WTC11 (cell line): ENCODE measurements at regions not wholly inside any gene's neighbourhood (a gene's known extent, or its start where the extent isn't known, plus 50 kb on each side); places are given as distances from the start of the nearest gene placed in this dataset.

Source experiments
- CTCF ChIP-seq: fragments of 200-600 bp; IDR thresholded peaks from 2 replicates; pipeline ENCODE4 v1.8.0; 2022; ENCODE audit warnings: antibody characterized with exemption
- FOXJ3 ChIP-seq: sonication (generic); formaldehyde crosslinking; IDR thresholded peaks from 2 replicates; pipeline ENCODE4 v1.9.0; 2021; ENCODE audit warnings: missing genetic modification reagents, mild to moderate bottlenecking, borderline replicate concordance
- IRF2 ChIP-seq: sonication (generic); formaldehyde crosslinking; IDR thresholded peaks from 2 replicates; pipeline ENCODE4 v1.8.0; 2022; ENCODE audit warnings: low read depth, missing genetic modification reagents, borderline replicate concordance
- MAX ChIP-seq: sonication (generic); formaldehyde crosslinking; IDR thresholded peaks from 2 replicates; pipeline ENCODE4 v1.8.0; 2022; ENCODE audit warnings: mild to moderate bottlenecking, missing genetic modification reagents
- NR3C1 ChIP-seq: sonication (generic); formaldehyde crosslinking; conservative IDR thresholded peaks from 2 replicates; pipeline ENCODE4 v1.8.1; 2023; ENCODE audit warnings: low read depth, mild to moderate bottlenecking, missing genetic modification reagents
- TEAD1 ChIP-seq: sonication (generic); formaldehyde crosslinking; IDR thresholded peaks from 2 replicates; pipeline ENCODE4 v1.8.0; 2022; ENCODE audit warnings: mild to moderate bottlenecking, missing genetic modification reagents
- ZBTB43 ChIP-seq: sonication (generic); formaldehyde crosslinking; IDR thresholded peaks from 2 replicates; pipeline ENCODE4 v1.8.1; 2023; ENCODE audit warnings: mild to moderate bottlenecking, missing genetic modification reagents
- ZNF138 ChIP-seq: sonication (generic); formaldehyde crosslinking; conservative IDR thresholded peaks from 2 replicates; pipeline ENCODE4 v1.8.1; 2022; ENCODE audit warnings: mild to moderate bottlenecking, moderate library complexity, missing genetic modification reagents

- TF ChIP-seq CTCF (no peak), TEAD1 (CRISPR knock-in tag) (no peak), FOXJ3 (no peak), NR3C1 (CRISPR knock-in tag) (no peak), ZBTB43 (CRISPR knock-in tag) (no peak), IRF2 (CRISPR knock-in tag) (no peak), ZNF138 (CRISPR knock-in tag) (no peak), MAX (CRISPR knock-in tag) (no peak)
Measured at GRCh38 chr16:59470556-59470955, 736.4 kb upstream of the GOT2 start.
